ENCODE measurements at regions not wholly inside any gene's neighbourhood (a gene's known extent, or its start where the extent isn't known, plus 50 kb on each side); places are given as distances from the start of the nearest gene placed in this dataset.

DNA sequence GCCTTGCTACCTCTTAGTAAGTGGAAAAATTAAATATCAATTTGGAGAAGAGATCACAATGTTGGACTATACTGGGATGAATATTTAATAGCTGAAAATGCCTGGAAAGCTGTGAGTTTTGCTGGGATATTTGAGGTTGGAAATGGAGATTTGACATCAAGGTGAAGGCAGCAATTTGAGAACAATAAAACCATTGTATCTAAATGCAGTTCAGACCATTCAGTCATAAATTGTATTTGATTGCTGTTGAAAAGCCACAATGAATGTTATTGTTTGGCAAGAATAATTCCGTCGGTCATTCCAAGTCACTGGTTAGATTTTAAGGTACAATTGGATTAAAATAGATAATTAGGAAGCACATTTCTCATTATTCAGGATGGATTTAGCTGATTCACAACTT is 325.6 kb downstream of the HRH4 start:
- DNase-seq (ENCODE audit: low spot score): no peak

DNA sequence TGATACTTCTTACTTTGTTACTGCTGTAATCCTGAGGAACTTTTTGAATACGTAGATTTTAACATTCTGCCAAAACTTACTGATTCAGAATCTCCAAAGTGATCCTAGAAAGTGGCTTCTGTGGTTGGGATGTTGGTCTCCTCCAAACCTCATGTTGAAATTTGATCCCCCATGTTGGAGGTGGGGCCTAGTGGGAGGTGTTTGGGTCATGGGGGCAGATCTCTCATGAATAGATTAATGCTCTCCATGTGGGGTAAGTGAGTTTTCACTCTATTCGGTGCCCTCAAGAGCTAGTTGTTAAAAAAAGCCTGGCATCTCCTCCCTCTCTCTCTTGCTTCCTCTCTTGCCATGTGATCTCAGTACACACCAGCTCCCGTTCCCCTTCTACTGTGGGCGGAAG is 329.9 kb downstream of the HRH4 start:
- no peak for DNase-seq (ENCODE audit: low spot score)

DNA sequence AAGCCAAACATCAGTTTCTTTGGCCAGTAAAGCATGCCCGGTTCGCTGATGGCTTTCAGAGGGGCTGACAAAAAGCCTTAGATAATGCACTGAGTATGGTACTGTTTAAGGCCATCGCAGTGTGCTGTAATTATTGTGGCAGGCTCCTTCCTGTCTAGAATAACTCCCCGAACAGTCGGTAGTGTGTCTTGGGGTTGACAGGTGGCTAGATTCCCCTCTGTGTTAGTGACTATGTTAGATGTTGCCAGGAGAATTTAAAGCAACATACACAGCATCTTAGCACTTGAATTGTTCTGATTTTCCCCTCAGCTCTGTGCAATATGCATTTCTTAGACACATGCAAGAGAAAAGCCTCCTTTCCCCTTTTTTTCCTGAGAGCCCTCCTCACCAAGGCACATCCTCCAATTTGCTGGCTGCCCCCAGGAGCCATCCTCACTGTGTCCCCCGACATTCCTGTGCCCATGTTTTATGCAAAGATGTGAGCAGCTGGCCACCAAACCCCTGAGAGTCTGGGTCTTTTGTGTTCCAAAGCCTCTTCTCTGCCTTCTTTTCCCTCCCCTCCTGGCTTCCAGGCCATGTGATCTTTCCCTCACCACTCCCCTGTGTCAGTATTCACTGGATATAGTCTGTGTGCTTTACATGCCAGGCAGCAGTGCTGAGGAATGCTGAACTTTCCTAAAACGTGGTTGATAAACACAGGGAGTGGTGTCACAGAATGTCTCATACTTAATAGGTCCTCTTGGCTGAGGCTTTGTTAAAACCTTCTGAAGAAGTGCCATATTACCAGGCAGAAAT is 331.5 kb downstream of the HRH4 start:
- no peak for DNase-seq (ENCODE audit: low spot score)

DNA sequence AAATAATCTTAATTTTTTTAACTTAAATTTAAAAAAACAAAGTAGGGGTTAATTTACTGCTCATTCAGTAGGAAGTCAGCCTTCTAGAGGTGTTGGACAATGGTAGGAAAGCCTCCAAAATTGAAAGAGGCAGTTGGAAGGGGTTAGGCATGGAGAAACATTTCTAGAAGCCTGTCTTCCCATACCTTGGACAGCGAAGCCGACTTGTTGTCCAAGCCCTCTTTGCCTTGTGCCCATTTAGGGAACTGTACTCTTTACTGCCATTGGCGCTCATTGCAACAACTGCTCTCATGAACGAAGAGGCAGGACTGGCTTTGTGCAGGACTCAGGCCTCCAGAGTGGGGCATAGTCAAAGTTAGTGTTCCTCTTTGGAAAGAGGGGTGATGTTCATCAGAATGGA is 333.3 kb downstream of the HRH4 start:
- no peak for DNase-seq (ENCODE audit: low spot score)

DNA sequence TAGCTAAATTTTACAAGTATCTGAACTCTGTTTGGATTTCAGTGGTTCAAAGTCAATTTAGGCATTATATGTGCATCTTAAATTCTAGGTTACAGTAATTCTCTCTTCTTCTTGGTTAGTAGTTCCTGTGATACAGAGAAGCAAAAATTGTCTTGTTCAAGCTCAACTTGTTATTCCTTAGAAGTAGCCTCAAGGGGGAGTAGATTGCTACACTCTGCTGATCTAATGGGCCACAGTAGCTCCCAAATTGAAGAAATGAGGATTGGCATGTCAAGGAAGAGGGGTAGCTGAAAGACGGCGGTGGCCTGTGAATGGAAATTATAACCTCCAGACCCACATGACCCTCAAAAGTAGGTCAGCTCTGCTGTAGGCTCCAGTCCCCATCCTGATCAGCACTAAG is 334.7 kb downstream of the HRH4 start:
- no peak for DNase-seq (ENCODE audit: low spot score)

DNA sequence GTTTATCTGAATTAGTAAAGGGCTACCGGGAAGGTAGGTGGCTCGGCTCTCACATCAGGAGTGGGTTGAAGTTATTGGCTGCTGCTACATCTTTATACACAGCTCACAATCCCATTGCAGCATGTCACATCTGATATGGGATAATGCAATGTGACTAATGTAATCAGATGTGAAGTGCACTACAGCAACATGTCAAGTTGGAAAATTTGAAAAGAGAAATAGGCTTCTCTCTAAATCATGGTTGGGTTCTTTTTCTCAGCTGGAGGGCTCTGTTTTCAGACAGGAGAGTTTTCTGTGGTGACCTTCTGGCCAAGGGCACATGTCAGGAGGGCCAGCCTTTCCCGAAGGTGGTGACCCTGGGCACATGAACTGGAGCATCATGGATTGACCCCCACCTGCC is 337.5 kb downstream of the HRH4 start:
- DNase-seq (ENCODE audit: low spot score): no peak

DNA sequence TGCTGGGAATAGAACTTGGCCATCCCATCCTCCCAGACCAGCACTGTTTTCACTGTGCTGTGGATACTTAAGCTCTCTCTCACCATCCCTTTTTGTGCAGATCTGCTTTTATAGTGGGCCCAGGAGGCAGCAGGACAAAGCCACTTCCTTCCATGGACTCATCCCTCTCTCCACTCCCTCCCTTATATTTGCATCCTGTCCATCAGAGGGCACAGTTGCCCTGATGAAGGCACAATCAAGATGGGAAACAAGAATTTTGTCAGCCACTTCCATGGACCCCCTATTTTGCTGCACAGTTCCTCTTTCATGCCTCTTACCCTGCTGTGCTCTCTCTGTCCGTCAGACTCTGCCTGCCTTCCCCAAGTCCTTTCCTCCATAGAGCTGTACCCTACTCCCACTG is 338.7 kb downstream of the HRH4 start:
- DNase-seq (ENCODE audit: low spot score): no peak

DNA sequence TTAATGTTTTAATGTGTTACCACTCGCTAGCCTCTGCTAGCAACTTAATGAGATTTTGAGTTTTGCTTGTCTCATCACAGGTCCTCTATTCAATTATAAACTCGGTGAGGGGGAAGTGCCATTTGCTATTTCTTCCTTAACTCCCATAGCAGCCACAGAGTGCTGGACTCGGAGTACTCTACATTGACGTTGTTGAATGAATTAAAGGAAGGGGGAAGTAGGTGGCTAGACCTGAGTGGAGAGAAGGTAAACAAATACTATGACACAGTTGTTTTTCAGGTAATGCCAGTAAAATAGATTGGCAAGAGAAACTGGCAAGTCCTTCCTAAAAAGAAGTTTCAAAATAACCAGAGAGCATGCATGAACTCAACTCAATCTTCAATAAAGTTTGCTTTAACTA is 339.3 kb downstream of the HRH4 start:
- no peak for DNase-seq (ENCODE audit: low spot score)

DNA sequence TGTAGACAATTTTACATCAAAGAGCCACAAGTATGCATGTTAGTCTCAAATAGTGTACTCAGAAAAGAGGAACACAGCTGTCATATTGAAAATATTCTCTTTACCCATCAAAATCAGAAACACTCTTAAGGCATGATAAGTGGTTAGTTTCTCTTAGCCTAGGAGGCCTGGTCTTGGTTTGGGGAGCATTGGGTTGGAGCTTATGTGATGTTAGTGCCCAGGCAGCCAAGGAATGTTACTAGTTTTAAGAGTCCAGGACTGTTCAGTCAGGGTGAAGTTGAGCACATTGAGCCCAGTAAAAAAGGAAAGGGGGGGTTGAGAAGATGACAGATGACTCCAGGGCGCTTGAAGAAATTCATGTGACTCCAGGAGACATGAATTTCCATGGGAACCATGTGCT is 340.6 kb downstream of the HRH4 start:
- DNase-seq (ENCODE audit: low spot score): no peak

DNA sequence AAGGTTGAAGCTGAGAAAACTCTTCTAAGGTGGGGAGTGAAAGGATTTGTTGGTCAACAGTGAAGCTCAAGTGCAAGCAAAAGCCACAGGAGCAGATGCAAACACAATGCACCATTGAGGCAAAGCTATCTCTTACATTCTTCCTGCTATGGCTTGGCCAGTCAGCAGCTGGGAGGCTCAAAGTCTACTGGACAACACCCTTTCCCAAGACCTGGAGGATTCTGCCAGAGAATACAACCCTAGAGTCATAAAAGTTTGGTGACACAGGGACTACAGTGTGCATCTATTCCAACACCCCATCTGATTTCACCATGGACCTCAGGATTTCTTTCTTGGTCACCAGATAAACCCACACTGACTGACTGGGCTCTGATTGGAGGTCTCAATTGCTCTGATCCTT is 342.0 kb downstream of the HRH4 start:
- DNase-seq (ENCODE audit: low spot score): no peak

DNA sequence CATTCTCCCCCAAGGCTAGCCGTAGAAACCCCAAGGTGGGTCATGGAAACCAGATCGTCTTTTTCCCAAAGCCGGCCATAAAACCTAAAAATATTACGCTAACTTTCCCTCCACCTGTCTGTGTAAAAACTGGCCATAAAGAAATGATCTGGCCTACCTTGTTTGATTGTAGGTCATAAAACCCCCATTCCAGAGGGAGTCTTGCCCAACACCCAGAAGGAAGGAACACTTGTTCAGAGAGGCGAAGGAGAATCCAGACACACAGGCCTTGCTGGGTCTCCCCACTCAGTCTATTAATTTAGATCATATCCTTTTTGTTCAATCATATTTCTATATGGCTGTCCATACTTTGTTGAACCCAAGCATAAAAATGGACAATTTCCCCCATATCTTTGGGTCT is 344.7 kb downstream of the HRH4 start:
- no peak for DNase-seq (ENCODE audit: low spot score)

DNA sequence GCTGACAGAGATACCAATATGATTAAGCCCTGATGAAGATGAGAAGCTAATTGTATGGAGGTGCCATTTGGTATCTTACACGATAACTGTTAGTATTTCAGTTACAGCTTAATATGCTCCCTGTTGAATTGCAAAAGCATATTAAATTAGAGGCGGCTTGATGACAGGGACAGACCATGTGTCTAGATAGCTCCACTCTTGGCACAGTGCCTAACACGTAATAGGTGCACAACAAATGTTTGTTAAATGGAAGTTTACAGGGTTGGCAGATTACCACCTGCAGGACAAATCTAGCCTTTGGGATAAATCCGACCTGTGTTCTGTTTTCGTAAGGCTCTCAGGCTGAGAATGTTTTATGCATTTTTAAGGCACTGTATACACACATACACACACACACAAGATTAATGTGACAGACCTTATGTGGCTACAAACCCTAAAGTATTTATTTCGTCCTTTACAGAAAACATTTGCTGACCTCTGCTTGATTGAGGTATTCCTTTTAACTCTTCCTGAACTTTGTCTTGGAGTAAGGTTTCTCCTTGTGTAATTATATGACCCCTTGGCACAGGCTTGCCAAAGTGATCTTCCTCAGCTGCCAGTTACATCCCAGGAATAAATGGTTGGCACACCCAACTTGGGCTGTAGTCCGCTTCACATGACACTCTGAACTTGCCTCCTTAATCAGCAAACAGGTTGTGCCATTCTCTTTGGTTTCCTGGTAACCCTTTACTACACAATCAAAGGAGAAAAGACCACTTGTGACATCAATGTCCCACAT is 348.9 kb downstream of the HRH4 start:
- no peak for DNase-seq (ENCODE audit: low spot score)

DNA sequence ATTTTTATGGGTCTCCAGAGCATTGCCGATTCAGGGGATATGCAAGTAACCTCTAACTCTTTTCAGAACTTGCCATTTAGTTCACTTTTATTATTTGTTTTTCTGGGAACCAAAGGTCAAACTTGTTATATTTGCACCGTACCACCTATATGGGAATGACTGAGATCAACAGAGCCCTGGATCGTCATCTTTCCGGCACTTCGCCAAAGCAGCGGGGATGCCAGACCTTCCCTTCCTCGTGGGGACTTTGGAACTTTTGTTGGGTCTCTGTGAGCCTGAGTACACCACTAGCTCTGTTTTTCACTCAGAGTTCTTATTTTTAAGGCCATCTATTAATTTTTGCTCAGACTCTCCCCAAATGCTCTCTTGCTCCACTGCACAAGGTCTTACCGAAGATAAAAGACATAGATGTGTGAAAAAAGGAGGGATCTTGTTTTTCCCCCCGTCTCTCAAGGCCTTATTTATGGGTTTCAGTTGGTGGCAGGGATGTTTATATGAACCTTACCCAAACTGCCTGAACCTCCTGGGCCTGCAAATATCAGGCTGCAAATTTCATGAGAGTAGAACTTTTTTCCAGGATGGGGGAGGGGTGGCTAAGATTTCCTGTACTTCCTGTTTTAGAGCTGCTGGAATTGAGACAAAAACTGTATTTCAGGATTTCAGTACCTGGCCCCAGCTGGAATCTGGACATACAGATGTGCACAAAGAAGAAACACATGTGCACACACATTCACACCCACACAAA is 350.3 kb downstream of the HRH4 start:
- no peak for DNase-seq (ENCODE audit: low spot score)

DNA sequence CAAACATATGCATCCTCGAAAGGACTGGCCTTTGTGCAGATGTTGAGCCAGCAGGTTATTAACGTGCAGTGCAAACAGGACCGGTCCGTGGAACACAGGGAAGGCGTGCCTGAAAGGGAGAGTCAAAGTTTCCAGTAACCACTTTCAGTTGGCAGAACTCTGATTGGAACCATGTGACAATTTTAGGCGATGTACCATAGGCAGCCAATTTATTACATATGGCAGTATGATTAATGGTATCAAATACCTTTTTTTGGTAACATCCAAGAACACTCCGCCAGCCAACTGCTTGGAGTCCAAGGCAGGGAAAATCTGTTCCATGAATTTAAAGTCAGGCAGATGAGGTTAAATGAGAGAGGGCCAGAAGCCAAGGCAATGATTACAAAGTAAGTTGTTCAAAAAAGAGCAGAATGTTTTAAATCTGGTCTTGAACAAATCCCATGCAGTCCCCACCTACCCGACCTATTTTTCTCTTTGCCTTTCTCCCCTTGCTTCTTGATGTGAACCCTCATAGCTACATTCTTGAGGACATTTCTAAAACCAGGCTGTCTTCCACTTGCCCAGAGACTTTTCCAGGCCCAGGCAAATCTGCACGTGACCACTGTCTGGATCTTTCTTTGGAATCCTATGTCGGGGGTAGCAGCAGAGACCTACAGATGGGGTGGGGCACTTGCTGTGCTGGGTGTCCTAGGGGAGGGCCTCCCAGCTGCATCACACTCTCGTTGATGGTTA is 351.7 kb downstream of the HRH4 start:
- DNase-seq (ENCODE audit: low spot score): no peak

DNA sequence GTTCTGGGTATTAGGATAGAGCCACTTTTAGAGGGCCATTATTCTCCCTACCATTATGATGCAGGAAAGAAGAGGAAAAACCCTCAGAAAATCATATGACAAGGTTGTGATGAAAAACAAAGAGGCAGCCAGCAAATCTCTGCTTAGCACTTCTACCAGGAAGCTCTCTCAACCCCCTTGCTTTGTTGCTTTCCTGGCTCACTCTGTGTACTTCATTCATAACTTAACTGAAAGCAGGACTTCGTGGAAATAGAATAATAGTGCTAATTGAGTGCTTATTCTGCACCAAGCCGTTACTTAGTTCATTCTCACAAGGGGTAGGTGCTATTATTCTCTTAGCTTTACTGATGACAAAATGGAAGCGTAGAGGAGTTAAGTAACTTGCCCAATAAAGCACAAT is 354.1 kb downstream of the HRH4 start:
- no peak for DNase-seq (ENCODE audit: low spot score)

DNA sequence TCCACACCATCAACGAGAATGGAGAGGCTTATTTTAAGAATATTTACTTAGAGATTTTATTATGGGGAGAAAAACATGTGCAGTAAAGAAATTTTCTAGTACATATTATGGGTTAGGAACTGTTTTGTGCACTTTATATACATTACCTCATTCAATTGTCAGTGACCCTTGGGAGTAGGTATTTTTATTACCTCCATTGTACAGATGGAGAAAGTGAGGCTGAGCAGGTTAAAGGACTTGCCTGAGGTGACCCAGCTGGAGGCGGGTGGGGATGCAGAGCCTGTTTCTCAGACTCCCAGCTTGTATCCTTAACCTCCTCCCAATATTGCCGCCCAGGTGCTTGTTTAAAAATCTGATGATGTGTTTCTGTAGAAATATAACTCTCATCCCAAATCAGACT is 356.7 kb downstream of the HRH4 start:
- DNase-seq (ENCODE audit: low spot score): no peak

DNA sequence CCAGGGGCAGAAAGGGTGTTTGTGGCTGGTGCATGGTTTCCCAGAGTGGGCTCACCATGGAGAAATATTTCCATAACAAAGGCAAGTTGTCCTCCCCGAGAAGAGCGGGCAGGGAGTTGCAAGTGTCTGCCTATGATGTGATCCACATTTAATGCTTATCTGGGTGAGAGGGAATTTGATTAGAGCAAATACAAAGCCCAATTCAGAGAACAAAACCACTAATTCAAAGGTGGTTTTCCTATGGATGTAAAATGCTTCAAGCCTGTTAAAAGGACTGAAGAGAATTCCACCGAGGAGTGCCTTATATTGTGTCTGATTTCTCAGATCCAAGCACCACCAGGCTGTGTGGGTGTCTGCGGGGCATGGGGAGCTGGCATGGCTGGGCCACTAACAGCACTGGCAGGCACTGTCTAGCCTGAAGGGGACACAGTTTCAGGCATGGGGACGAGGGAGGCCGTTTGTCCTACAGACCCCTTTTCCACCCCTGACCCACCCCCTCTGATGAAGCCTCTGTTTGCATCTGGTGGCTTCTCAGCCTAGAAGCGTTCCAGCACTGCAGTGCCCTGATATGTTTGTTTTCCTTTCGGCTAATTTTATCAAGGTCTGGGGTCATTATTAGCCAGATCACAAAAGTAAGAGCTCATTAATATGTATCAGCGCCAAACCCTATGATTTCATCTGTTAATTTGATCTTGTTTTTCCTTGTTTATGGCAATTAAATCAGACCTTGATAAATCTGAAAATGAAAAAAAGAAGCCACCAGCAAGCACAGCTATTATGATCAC is 357.3 kb downstream of the HRH4 start:
- DNase-seq (ENCODE audit: low spot score): no peak

DNA sequence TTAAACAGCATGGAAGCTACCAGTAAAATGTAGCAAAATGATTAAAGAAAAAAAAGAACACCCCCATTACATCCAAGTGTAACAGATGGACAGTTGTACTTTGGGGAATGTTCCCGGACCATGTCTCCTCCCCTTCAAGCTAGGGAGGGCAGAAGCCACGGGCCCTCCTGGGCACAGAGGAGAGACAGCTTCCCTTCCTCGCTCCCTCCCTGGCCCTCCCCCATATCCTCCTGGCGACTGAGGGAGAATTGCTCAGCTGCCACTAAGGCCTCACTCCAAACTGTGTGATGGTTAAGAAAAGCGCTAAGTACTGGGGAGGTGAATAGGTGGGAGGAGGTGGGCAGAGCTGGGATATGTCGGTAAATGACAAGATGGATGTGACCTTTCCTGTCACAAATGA is 358.0 kb downstream of the HRH4 start:
- DNase-seq (ENCODE audit: low spot score): no peak

DNA sequence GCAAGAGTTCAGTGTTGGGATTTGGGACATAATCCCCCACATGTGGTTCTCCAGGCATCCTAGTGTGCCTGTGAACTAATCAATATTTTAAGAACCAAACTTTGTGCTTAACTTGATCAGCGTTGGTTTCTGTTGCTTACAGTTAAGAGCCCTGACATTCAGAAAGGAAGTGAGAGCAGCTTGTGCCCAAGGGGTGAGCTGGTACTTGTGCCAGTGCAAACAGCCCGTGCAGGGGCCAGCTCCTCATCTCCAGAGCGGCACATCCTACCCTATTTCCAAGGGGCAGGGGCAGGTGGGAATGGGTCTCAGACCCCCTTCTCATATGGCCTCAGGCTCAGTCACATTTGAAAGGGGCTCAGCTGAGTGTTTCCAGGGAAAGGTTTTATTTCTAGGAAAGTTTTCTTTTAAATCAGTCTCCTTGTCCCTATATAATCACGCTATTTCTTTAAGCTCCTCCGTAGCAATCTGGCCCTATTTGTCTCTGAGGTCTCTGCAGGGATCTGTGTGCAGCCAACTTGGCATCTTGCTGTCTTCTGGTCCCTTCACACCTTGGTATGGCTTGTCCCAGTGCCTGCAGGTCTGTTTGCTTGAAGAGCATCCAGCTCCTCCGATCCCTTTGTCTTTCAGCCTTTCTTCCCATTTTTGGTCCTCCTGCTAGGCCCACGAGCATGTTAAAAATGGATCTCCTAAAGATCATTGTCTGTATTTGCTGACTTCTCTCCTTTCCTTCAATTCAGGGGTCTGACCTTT is 358.9 kb downstream of the HRH4 start:
- DNase-seq (ENCODE audit: low spot score): no peak

DNA sequence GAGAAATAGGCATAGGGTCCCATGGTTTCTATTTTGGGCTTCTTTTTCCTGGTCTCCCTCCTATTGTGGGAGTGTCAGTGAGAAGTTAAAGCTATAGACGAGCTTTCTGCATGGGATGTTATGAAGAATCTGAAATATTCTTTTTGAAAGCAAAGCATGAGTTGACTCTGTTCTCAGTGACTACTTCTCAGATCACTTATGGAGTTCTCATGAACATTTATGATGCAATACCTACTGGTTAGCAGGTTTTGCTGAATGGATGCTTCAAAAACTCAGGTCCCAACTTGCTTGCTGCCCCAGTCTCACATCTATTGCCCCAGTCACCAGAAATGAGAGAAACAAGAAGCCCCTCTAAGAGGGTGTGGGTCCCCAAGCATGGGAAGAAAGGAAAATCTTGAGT is 365.0 kb downstream of the HRH4 start:
- no peak for DNase-seq (ENCODE audit: low spot score)

DNA sequence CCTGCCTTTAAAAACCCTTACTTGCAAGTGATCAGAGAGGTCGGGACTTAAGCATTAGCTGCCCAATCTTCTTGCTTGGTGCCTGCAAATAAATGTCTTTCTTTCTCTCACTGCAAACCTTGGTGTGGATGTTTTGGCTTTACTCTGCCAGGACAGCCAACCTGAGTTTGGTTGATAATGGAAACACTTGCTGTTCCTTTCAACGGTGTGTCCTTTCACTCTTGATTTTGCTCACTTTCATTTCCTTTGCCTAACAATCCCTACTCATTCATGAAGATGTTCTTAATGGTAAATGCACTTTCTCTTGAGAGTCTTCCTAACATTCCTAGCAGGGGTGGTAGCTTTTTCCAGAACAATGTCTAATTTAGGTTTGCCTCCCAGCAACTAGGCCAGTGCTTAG is 366.2 kb downstream of the HRH4 start:
- no peak for DNase-seq (ENCODE audit: low spot score)
